ENCODE measurements at regions not wholly inside any gene's neighbourhood (a gene's known extent, or its start where the extent isn't known, plus 50 kb on each side); places are given as distances from the start of the nearest gene placed in this dataset.
A peak's percentile ranks its signal among the peaks of the same experiment; 100 is the strongest.

- no peak for DNase-seq (ENCODE audit: low spot score)
Observed at GRCh38 chr6:111958534-111958933, 85.3 kb upstream of the FYN start.

GRCh38 chr6:111959766-111960165, 86.5 kb upstream of the FYN start:
- no peak for DNase-seq (ENCODE audit: low spot score)

DNA sequence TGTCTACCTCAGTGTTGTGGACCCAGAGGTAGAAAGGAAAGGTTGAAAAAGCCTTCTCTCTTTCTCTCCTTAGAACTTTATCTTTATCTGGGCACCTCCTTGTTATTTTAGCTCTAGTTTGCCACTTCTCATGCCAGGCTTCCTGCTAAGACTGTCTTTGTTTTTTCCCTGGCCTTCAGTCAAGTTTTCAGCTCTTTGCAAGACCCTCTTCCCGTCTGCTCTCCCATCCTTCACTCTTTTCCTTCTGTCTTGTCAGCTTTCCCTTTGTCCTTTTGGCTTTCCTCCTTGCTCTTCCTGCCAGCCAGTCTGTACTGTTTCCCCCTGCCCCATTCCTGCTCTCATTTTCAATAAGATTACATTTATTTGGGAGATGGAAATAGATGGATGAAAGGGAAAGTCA, 86.8 kb upstream of the CCN6 start:
- DNase-seq (ENCODE audit: low spot score) = no peak

DNA sequence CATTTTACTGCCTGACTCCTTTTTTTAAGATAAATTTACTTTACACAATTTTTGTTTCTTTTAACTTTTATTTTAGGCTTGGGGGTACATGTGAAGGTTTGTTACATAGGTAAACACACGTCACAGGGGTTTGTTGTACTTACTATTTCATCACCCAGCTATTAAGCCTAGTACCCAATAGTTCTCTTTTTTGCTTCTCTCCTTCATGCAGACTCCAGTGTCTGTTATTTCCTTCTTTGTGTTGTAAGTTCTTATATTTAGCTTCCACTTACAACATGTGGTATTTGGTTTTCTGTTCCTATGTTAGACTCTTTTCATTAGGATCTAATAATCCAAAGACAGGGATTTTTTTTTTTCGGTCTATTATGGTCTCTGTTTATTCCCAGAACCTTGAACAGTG, 83.5 kb upstream of the CCN6 start:
- no peak for DNase-seq (ENCODE audit: low spot score)

DNA sequence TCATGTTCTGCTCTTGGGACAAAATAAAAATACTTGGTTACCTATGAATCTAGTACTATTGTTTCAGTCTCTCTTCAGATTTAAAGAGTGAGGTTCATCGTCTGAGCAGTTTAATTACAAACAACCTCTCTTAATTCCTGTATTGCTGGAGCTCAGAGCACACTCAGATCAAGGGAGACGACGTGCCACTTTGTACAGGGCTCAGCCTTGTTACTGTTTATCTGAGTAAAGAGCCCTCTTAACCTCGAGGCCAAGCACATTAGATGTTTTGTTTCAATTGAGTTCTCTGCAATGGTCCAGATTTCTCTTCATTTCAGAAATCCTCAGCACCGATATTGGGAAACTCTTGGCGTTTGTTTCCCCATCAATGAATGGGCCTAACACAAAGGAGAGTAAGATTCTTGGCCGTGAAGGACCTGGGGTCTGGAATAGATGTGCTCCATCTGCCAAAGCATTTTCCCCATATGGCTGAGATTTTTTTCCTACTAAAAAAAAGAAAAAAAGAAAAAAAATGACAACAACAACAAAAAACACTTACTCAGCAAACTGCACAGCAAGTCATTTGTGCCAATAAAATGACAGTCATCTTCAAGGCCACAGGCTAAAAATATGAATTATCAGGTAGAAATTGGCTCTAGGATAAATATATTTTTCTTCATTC, 82.6 kb upstream of the CCN6 start:
- DNase-seq (ENCODE audit: low spot score) = no peak

DNA sequence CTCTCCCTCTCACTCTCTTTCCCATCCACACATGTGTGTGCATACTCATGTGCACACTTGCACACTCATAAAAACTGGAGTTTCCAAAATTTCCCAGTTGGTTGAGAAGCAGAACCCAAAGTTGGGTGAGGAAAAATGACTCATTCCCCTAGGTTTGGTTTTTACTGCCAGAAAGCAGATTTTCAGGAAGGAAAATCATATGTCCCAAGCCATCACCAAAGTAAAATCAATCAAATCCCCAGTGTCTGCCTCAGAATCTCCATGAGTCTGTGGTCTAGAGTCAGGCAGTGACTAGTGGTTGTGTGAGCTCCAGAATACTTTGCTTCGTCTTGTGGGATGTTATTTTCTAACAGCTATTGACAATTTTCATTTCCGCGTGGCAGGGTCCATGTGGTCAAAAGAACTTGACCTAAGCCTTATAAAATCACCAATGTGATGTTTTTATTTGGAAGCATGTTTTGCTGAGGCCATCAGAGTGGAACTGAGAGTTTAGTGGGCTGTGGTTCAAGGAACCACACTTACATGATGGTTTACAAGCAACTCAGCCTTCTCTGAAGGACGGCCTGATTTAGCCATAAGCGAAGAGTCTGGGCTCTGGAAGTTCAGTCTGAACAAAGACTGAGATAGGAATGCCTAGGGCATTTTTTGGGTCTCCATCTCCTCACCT, 81.9 kb upstream of the CCN6 start:
- no peak for DNase-seq (ENCODE audit: low spot score)

GRCh38 chr6:111972745-111973117, 81.2 kb upstream of the CCN6 start:
- no peak for DNase-seq (ENCODE audit: low spot score)

DNA sequence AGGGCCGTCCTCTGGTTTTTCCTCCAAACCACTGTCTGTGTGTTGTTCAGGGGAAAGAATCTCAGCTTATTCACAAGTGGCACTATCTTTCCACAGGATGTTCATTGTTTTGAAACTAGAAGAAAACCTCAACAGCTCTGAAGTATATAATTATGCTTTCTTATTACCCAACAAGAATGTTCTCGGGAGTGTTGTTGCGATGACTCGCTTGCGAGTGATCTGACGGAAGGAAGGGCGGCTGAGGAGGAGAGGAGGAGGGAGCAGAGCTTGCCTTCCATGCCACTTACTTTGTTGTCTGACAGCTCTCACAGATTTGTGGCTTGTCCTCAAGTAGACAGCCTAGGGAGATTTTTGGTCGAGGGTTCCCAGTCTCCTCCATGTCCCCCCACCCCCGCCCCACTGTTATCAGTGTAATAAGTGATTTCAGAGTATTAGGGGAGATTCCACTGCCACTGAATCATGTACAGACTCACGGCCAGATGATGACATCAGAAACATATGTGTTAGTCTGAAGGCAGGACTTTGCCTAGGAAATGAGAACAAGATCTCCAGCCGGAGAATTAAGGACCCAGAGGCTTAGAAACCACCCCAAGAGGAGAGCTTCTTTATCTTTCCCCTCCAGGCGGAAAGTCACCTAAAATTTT, 80.7 kb upstream of the CCN6 start:
- DNase-seq (ENCODE audit: low spot score) = peak; percentile 88

GRCh38 chr6:111973927-111974639, 79.8 kb upstream of the CCN6 start:
- DNase-seq (ENCODE audit: low spot score) = peak; percentile 23

- DNase-seq (ENCODE audit: low spot score) = no peak
Observed at GRCh38 chr6:111975466-111975865, 78.4 kb upstream of the CCN6 start.

DNA sequence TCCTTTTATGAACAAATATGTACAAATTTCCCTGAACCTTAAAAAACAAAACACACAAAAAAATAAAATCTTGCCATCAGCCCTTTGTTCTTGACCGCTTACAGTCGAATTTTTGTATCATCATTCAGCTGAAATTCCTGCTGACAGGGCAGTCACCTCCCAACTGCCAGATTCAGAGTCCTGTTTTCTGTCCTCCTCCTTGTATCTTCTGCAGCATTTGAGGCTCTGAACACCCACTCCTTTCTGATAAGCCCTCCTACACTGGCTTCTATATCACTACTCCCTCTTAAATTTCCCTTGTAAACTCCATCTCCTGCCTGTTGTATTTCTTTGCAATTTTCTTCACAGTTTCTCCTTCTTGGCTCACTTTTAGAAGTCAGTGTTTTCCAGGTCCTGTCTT, 77.8 kb upstream of the CCN6 start:
- DNase-seq (ENCODE audit: low spot score) = no peak

- DNase-seq (ENCODE audit: low spot score) = no peak
Observed at GRCh38 chr6:111978532-111979149, 75.3 kb upstream of the CCN6 start.

DNA sequence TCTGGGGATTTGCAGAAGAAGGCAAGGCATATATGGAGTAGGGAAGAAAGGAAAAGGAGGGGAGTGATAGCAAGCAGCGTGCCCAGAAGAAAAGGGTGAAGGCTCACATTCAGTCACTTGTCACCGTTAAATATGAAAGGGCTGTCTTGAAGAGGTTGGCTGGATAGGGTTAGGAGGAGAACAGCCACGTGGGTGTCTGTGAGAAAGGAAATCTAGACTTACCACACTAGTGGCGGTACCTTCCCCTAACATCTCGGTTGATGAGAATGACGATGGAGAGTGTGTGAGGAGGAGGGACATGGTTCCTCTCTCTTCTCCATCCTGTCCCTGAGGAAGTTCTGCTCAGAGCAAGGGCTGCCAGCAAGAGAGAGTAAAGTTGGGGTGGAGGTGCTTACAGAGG, 74.3 kb upstream of the CCN6 start:
- no peak for DNase-seq (ENCODE audit: low spot score)

DNA sequence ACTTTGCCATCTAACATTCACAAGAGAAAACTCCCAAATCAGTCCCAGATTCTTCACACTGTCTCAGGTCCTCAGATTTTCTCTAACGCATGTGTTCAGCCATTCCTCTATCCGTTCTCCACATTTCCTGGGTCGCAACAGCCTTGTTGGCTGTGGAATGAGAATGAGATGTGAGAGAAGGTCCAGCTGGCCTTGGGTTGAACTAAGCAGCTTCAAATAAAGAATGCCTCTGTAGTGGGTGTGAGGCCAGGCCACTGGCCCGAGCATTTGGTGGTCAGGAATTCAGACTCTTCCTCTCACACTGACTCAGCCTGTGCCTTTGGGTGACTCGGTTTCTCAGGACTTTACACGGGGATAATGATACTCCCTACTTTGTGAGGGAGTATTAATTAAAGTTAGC, 73.8 kb upstream of the CCN6 start:
- no peak for DNase-seq (ENCODE audit: low spot score)

DNA sequence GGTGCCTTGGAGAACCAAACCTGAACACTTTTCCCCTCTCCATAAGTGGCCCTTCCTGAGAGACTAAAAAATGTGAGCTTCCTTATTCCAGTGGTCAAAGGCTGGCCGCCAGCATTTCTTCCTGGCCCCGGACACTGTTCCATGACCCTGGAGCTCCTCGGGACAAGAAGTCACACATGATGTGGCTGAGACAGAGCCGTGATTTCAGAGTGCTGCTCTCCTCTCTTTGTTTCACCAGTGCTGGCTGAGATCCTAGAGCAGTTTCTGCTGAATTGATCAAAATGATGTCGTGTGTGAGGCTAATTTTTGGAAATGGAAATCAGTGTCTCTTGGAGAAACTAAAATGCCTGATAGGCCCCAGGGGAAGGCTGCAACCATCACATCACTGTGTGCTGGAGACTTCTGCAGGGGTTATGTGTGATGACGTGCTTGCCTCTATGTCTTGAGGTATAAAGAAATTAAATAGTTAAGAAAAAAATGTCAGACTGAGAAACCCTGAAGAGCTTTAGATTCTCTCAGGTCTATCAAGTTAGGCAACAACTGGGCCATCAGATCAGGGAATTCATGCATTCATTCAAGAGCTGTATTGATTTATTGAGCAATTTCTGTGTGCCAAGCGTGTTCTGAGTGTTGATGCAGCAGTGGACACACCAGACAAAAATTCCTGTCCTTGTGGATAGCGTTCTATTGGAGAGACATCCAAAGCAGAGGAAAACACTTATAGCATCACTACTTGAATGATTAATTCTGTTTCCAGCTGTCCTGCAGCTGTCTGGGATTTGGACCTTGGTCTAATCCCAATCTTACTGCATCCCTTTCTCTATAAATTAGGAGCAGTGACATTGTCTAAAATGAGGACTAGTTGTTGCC, 72.7 kb upstream of the CCN6 start:
- no peak for DNase-seq (ENCODE audit: low spot score)

DNA sequence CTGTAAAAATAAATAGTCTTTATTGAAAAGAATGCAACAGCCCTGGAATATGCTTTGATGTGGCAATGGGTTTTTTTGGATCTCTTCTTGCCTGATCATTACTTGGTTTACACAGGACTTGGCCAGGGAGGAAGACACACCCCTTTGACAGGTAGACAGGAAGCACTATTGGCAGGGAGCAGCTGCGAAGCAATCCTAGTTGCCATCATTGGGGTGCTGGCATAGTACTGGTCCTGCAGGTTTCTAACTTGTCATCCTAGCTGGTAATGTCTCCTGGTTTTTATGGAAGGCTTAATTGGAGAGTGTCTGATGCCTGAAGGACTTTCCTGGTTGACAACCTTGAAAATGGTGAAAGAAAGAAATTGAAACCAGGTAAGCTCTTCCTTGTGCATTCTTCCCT, 71.2 kb upstream of the CCN6 start:
- DNase-seq (ENCODE audit: low spot score) = no peak

GRCh38 chr6:111983193-111983592, 70.7 kb upstream of the CCN6 start:
- no peak for DNase-seq (ENCODE audit: low spot score)

DNA sequence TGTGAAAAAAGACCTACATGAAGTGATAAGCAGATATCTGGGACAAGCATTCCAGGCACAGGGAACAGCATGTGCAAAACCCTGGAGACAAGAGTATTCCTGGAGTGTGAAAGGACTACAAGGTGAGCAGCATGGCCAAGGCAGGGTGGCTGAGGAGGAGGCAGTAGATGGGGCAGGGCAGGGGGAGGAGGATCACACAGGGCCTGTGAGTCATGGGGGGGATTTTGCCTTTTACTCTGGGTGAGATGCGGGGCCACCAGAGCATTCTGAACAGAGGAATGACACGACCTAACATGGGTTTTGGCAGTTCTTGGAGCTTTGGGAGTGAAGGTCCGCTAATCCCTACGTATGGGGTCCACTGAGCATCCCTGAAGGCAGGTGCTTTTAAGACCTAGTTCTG, 69.8 kb upstream of the CCN6 start:
- no peak for DNase-seq (ENCODE audit: low spot score)

- DNase-seq (ENCODE audit: low spot score) = no peak
Observed at GRCh38 chr6:111984516-111985201, 69.2 kb upstream of the CCN6 start.

- peak; percentile 97 for DNase-seq (ENCODE audit: low spot score)
Observed at GRCh38 chr6:111985202-111985731, 68.6 kb upstream of the CCN6 start.

- no peak for DNase-seq (ENCODE audit: low spot score)
Observed at GRCh38 chr6:111986651-111987050, 67.3 kb upstream of the CCN6 start.

All from kidney capillary endothelial cell (primary cell).